Common myeloid progenitor, CD34-positive (primary cell): ENCODE measurements at regions not wholly inside any gene's neighbourhood (a gene's known extent, or its start where the extent isn't known, plus 50 kb on each side); places are given as distances from the start of the nearest gene placed in this dataset.

Experiments used
- CTCF ChIA-PET: fragments of 350-600 bp; sonication (Branson Sonifier 250); formaldehyde crosslinking; loops from one replicate; lab custom pipeline; 2021; ENCODE audit warnings: antibody characterized with exemption; lab: Charles Lee
- POLR2A ChIA-PET: fragments of 350-600 bp; sonication (Branson Sonifier 250); formaldehyde crosslinking; loops from one replicate; lab custom pipeline; 2021; ENCODE audit warnings: antibody characterized with exemption; lab: Charles Lee
- DNase-seq, 3 donors: peaks; one replicate each; pipeline versions ENCODE4 v3.0.0 to v3.0.0-alpha.2; 2013
- H3K27ac ChIP-seq, 2 experiments: 1 replicate in 1 of 2; 2 replicates in 1 of 2; pipeline ENCODE4 v1.7.0; 2013; ENCODE audit warnings: inconsistent platforms in 2 of 2, low read length in 2 of 2, mild to moderate bottlenecking in 2 of 2, low read depth in 1 of 2, moderate library complexity in 1 of 2; ENCODE audit not compliant: severe bottlenecking in 2 of 2, insufficient read depth in 1 of 2, poor library complexity in 1 of 2
- H3K27me3 ChIP-seq, 5 experiments: replicated peaks in 2 of 5; 1 replicate in 3 of 5; 2 replicates in 2 of 5; pipeline versions ENCODE4 v1.6.1 to v1.7.0; 2013; ENCODE audit warnings: low read length in 4 of 5, mild to moderate bottlenecking in 2 of 5, moderate library complexity in 2 of 5, inconsistent platforms in 1 of 5; ENCODE audit not compliant: insufficient read depth in 5 of 5, control insufficient read depth in 4 of 5
- H3K36me3 ChIP-seq, 4 experiments: 1 replicate in 2 of 4; 2 replicates in 2 of 4; pipeline versions ENCODE4 v1.6.1 to v1.7.0; 2013; ENCODE audit warnings: low read length in 3 of 4, control low read depth in 1 of 4, mild to moderate bottlenecking in 1 of 4; ENCODE audit not compliant: control insufficient read depth in 4 of 4, insufficient read depth in 4 of 4
- H3K4me1 ChIP-seq, 4 experiments: 1 replicate in 3 of 4; 2 replicates in 1 of 4; pipeline versions ENCODE4 v1.6.1 to v1.7.1; 2013; ENCODE audit warnings: low read length in 3 of 4, mild to moderate bottlenecking in 3 of 4, control low read depth in 1 of 4, inconsistent platforms in 1 of 4, moderate library complexity in 1 of 4; ENCODE audit not compliant: control insufficient read depth in 4 of 4, insufficient read depth in 4 of 4; ENCODE audit errors: control extremely low read depth in 1 of 4
- H3K4me3 ChIP-seq, 7 experiments: 1 replicate in 4 of 7; 2 replicates in 3 of 7; pipeline versions ENCODE4 v1.5.1 to v1.7.0; 2013; ENCODE audit warnings: mild to moderate bottlenecking in 7 of 7, low read length in 6 of 7, moderate library complexity in 6 of 7, inconsistent platforms in 2 of 7, low read depth in 2 of 7, control low read depth in 1 of 7; ENCODE audit not compliant: insufficient read depth in 4 of 7, control insufficient read depth in 1 of 7; ENCODE audit errors: extremely low read depth in 1 of 7
- H3K9me3 ChIP-seq, 5 experiments: 1 replicate in 4 of 5; 2 replicates in 1 of 5; pipeline versions ENCODE4 v1.6.1 to v1.7.1; 2013; ENCODE audit warnings: low read length in 4 of 5, mild to moderate bottlenecking in 2 of 5, inconsistent platforms in 1 of 5, low read depth in 1 of 5, moderate library complexity in 1 of 5; ENCODE audit not compliant: control insufficient read depth in 4 of 5, insufficient read depth in 2 of 5; ENCODE audit errors: control extremely low read depth in 1 of 5
- WGBS: methylation state at CpG from one replicate; pipeline ENCODE4 v1.1.5; 2013; ENCODE audit not compliant: insufficient coverage; 5-methylcytosine and 5-hydroxymethylcytosine counted together

DNA sequence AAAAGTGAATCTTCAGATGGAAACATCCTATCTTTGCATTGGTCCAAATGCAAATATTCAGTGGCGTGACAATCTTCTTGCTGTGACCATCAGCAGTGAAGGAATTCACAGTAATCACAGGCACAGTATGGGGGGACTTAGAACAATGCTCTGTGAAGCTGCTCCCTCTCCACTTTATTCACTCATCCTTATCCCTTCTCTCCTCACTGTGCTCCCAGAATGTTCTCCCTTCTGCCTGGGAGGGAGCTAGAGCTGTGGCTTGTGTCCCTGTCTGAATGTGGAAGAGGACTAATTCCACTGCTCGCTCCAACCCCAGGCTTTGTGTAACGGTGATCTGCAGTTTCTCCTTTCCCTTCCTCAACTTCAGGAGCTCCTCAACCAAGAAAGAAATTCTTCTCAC, 243.7 kb downstream of the ALDH8A1 start:
- H3K4me3 ChIP-seq: no peak overlapping the region
- WGBS: 95% methylated on average over 3 of the region's 3 CpGs
- DNase-seq: no peak
- H3K27ac ChIP-seq: no peak overlapping the region
- no peaks in the 10 kb centered on the region for H3K36me3 ChIP-seq
- H3K27me3 ChIP-seq: peaks cover 0 to 3% (median 0%) of the 10 kb centered on the region in 5 experiments
- H3K9me3 ChIP-seq: no peaks in the 10 kb centered on the region
- CTCF ChIA-PET: interaction anchor here (0.8 to 1.5 kb wide), 2 partner anchors 21 to 36 kb away, joined by 3 read pairs; no protein-coding TSS in a partner anchor
- POLR2A ChIA-PET: no interaction called here
- H3K4me1 ChIP-seq: no peaks in the 10 kb centered on the region

DNA sequence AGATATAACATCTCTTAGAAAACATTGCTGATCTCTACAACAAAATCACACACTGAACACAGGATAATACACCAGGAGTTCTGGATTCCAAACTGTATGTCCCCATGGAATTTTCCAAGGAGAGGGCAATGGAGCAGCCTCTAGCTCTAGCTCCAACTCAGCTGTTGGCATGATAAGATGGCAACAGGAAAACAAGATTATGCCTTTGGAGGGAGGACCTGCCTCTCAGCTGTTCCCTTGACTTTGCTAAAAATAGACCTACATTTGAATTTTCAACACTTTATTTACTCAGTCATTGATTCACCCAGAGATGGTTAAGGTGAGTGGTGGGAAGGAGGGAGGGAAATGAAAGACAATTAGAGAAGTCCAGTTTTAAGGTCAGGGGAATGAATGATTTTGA, 246.7 kb downstream of the ALDH8A1 start:
- Histone ChIP-seq H3K27ac (no peak overlapping the region), H3K36me3 (no peaks in the 10 kb centered on the region), H3K4me3 (no peak overlapping the region), H3K9me3 (no peaks in the 10 kb centered on the region), H3K27me3 (peaks cover 0 to 3% (median 0%) of the 10 kb centered on the region in 5 experiments), H3K4me1 (no peaks in the 10 kb centered on the region)
- ChIA-PET CTCF (no interaction called here), POLR2A (no interaction called here)
- DNase-seq: no peak

DNA sequence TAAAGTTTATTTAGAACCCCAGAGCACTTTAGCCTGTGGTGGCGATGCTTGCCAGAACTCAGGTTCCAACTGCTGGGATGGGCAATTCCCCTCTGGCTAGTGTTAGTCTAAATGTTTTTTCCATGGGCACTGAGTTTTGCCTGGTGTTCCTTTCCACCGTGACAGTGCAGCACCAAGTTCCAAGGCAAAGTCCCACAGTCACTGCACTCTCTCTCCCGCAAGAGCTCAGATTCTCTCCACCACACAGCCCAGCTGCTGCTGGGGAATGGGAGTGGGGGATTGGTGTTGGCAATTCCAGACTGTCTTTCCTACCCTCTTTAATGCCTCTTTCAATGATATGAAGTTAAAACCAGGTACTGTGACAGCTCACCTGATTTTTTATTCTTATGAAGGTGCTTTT, 247.6 kb downstream of the ALDH8A1 start:
- Histone ChIP-seq H3K27ac (no peak overlapping the region), H3K36me3 (no peaks in the 10 kb centered on the region), H3K27me3 (peaks cover 0 to 2% (median 0%) of the 10 kb centered on the region in 5 experiments), H3K4me3 (no peak overlapping the region), H3K4me1 (no peaks in the 10 kb centered on the region), H3K9me3 (no peaks in the 10 kb centered on the region)
- ChIA-PET CTCF (interaction anchor here (0.6 kb wide), 1 partner anchor 74 kb away, joined by 3 read pairs; no protein-coding TSS in a partner anchor), POLR2A (no interaction called here)
- 100% methylated on average over 2 of the region's 3 CpGs for WGBS
- DNase-seq: no peak

DNA sequence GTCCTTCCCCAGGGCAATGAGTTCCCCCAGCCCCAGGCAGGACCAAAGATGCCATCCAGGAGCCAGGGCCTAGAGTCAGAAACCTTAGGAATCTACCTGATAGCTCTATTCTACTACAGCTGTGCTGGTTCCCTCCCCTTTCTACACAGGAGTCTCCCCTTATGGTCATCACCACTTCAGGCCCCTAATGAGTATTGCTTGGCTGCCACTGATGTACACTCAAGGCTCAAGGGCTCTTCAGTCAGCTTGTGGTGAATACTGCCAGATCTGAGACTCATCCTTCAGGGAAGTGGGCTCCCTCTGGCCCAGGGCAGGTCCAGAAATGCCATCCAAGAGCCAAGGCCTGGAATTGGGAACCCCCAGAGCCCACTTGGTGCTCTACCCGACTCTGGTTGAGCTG, 248.6 kb downstream of the ALDH8A1 start:
- Histone ChIP-seq H3K36me3 (no peaks in the 10 kb centered on the region), H3K27ac (no peak overlapping the region), H3K4me1 (no peaks in the 10 kb centered on the region), H3K9me3 (no peaks in the 10 kb centered on the region), H3K27me3 (no peaks in the 10 kb centered on the region), H3K4me3 (no peak overlapping the region)
- ChIA-PET CTCF (no interaction called here), POLR2A (no interaction called here)
- DNase-seq: no peak
- WGBS: 100% methylated on average over 1 of the region's 1 CpG

DNA sequence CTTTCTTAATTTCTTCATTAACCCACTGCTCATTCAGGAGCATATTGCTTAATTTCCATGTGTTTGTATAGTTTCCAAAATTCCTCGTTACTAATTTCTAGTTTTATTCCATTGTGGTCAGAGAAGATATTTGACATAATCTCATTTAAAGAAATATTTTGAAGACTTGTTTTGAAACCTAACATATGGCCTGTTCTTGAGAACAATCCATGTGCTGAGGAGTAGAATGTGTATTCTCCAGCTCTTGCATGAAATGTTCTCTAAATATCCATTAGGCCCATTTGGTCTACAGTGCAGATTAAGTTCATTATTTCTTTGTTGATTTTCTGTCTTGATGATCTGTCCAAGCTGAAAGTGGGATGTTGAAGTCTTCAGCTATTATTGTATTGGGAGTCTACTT, 251.7 kb downstream of the ALDH8A1 start:
- no peaks in the 10 kb centered on the region for H3K9me3 ChIP-seq
- no peak overlapping the region for H3K27ac ChIP-seq
- no peak for DNase-seq
- no peaks in the 10 kb centered on the region for H3K4me1 ChIP-seq
- WGBS: no CpG with 5 or more reads among the region's 1 CpG
- no peaks in the 10 kb centered on the region for H3K36me3 ChIP-seq
- CTCF ChIA-PET: interaction anchor here (1.4 kb wide), 1 partner anchor 41 kb away, joined by 3 read pairs; no protein-coding TSS in a partner anchor
- H3K27me3 ChIP-seq: no peaks in the 10 kb centered on the region
- POLR2A ChIA-PET: no interaction called here
- H3K4me3 ChIP-seq: no peak overlapping the region

DNA sequence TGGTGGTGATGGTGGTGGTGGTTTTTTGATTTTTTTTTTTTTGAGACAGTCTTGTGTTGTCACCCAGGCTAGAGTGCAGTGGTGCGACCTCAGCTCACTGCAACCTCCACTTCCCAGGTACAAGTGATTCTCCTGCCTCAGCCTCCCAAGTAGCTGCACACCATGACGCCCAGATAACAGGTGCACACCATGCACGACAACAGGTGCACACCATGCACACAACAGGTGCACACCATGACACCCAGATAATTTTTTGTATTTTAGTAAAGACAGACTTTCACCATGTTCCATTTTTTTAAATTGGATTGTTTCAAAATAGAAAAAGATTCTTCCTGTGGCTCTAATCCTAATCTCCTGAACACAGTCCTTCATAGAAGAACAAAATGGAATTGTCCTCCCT, 257.9 kb downstream of the ALDH8A1 start:
- DNase-seq: no peak
- 100% methylated on average over 1 of the region's 3 CpGs for WGBS
- POLR2A ChIA-PET: no interaction called here

DNA sequence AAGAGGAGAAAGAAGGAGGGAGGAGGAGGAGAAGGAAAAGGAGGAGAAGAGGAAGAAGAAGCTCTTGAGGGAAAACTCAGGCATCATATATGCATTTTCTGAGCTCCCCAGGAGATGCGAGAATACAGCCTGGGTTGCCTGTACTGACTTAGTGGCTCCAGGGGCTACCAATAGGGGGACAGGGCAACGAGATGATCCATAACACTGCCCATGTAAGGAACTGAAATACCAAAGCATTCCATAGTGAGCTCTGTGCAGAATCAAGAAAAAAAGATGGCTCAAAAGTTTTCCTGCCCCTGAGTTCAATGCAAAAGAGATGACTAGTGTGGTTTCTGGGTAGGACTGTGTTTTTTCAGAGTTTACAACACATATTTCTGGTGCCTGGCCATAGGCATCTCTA, 258.7 kb downstream of the ALDH8A1 start:
- POLR2A ChIA-PET: no interaction called here
- no peaks in the 10 kb centered on the region for H3K9me3 ChIP-seq
- H3K4me3 ChIP-seq: no peak overlapping the region
- no peaks in the 10 kb centered on the region for H3K36me3 ChIP-seq
- CTCF ChIA-PET: no interaction called here
- H3K27me3 ChIP-seq: peaks cover 0 to 16% (median 0%) of the 10 kb centered on the region in 5 experiments
- WGBS: 100% methylated on average over 1 of the region's 2 CpGs
- no peak overlapping the region for H3K27ac ChIP-seq
- DNase-seq: no peak
- no peaks in the 10 kb centered on the region for H3K4me1 ChIP-seq

More for the DNA sequence above, 257.9 kb downstream of the ALDH8A1 start:
- Histone ChIP-seq H3K4me1 (no peaks in the 10 kb centered on the region), H3K9me3 (no peaks in the 10 kb centered on the region), H3K27me3 (peaks cover 0 to 16% (median 0%) of the 10 kb centered on the region in 5 experiments), H3K27ac (no peak overlapping the region), H3K36me3 (no peaks in the 10 kb centered on the region), H3K4me3 (no peak overlapping the region)
- CTCF ChIA-PET: no interaction called here
